Hepatocyte (in vitro differentiated cells): ENCODE measurements at regions not wholly inside any gene's neighbourhood (a gene's known extent, or its start where the extent isn't known, plus 50 kb on each side); places are given as distances from the start of the nearest gene placed in this dataset.
"Not testable (repeated sequence)": the region's sequence is repeated elsewhere in the genome, so short reads cannot be mapped to it uniquely, and the experiment has no call there.

ENCODE experiments used
- EZH2 ChIP-seq: fragments of 200-600 bp; sonication (generic); IDR thresholded peaks from 2 replicates; pipeline ENCODE4 v1.6.1; 2016; ENCODE audit warnings: antibody characterized with exemption, mild to moderate bottlenecking, borderline replicate concordance
- EZH2phosphoT487 ChIP-seq: fragments of 200-600 bp; sonication (generic); IDR thresholded peaks from one replicate; pipeline ENCODE4 v1.6.1; 2018; ENCODE audit warnings: antibody characterized with exemption, mild to moderate bottlenecking, low read depth, moderate library complexity; ENCODE audit not compliant: unreplicated experiment, severe bottlenecking
- TF ChIP-seq, protein P1 (sequence below): fragments of 200-600 bp; sonication (generic); IDR thresholded peaks from 2 replicates; pipeline ENCODE4 v1.5.1; 2016; ENCODE audit warnings: antibody characterized with exemption, mild to moderate bottlenecking; ENCODE audit not compliant: poor library complexity

DNA sequence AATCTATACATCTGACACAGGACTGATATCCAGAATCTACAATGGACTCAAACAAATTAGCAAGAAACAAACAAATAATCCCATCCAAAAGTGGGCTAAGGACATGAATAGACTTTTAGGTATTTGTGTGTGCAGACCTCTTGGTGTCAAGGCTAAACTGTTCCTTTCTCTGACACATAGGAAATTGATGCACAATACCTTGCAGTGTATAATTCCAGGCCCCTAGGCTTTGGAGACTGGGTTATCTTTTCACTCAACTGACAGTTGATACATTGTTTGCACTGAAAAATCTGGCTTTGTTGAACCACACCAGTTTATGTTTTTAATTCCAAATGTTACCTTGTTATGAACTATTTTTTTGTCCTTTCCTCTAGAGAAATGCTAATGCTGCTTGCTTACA is 873.1 kb upstream of the TPTE start:
- TF ChIP-seq EZH2phosphoT487, EZH2: not testable (repeated sequence)
- TF ChIP-seq, protein P1, sequence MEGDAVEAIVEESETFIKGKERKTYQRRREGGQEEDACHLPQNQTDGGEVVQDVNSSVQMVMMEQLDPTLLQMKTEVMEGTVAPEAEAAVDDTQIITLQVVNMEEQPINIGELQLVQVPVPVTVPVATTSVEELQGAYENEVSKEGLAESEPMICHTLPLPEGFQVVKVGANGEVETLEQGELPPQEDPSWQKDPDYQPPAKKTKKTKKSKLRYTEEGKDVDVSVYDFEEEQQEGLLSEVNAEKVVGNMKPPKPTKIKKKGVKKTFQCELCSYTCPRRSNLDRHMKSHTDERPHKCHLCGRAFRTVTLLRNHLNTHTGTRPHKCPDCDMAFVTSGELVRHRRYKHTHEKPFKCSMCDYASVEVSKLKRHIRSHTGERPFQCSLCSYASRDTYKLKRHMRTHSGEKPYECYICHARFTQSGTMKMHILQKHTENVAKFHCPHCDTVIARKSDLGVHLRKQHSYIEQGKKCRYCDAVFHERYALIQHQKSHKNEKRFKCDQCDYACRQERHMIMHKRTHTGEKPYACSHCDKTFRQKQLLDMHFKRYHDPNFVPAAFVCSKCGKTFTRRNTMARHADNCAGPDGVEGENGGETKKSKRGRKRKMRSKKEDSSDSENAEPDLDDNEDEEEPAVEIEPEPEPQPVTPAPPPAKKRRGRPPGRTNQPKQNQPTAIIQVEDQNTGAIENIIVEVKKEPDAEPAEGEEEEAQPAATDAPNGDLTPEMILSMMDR: not testable (repeated sequence)
